HEK293T (cell line): ENCODE measurements at regions not wholly inside any gene's neighbourhood (a gene's known extent, or its start where the extent isn't known, plus 50 kb on each side); places are given as distances from the start of the nearest gene placed in this dataset.

Source experiments
- CTCF ChIA-PET: fragments of 350-600 bp; formaldehyde crosslinking; extraction: SDS; loops from one replicate; lab custom pipeline; 2021; ENCODE audit warnings: antibody characterized with exemption, inconsistent platforms; lab: Yijun Ruan, JAX
- POLR2A ChIA-PET: fragments of 350-600 bp; formaldehyde crosslinking; extraction: SDS; loops from one replicate; lab custom pipeline; 2020; ENCODE audit warnings: antibody characterized with exemption, inconsistent platforms; lab: Yijun Ruan, JAX
- DNase-seq: peaks from one replicate; pipeline ENCODE4 v3.0.0; 2012; ENCODE audit warnings: mixed read lengths; ENCODE audit errors: extremely low spot score
- ARNT ChIP-seq: fragments of 450-650 bp; IDR thresholded peaks from 2 replicates; pipeline ENCODE4 v1.6.1; 2017; ENCODE audit warnings: mild to moderate bottlenecking
- BHLHE40 ChIP-seq: fragments of 450-650 bp; IDR thresholded peaks from 2 replicates; pipeline ENCODE4 v1.6.1; 2016; ENCODE audit warnings: mild to moderate bottlenecking, moderate library complexity, borderline replicate concordance
- CTBP1 ChIP-seq: fragments of 450-650 bp; IDR thresholded peaks from 2 replicates; pipeline ENCODE4 v1.6.1; 2016; ENCODE audit warnings: borderline replicate concordance
- ELF4 ChIP-seq: fragments of 450-650 bp; IDR thresholded peaks from 2 replicates; pipeline ENCODE4 v1.6.1; 2017; ENCODE audit warnings: antibody characterized with exemption
- FOXA1 ChIP-seq: fragments of 450-650 bp; IDR thresholded peaks from 2 replicates; pipeline ENCODE4 v1.6.1; 2016; ENCODE audit warnings: mild to moderate bottlenecking
- FOXK2 ChIP-seq: fragments of 450-650 bp; IDR thresholded peaks from 2 replicates; pipeline ENCODE4 v1.6.1; 2016; ENCODE audit warnings: mild to moderate bottlenecking
- FOXM1 ChIP-seq: fragments of 450-650 bp; IDR thresholded peaks from 2 replicates; pipeline ENCODE4 v1.6.1; 2017; ENCODE audit warnings: mild to moderate bottlenecking, borderline replicate concordance
- HDGF ChIP-seq: fragments of 450-650 bp; IDR thresholded peaks from 2 replicates; pipeline ENCODE4 v1.6.1; 2017; ENCODE audit warnings: antibody characterized with exemption, borderline replicate concordance
- L3MBTL2 ChIP-seq: fragments of 450-650 bp; conservative IDR thresholded peaks from 2 replicates; pipeline ENCODE4 v1.6.1; 2016; ENCODE audit warnings: mild to moderate bottlenecking
- LEF1 ChIP-seq: fragments of 450-650 bp; IDR thresholded peaks from 2 replicates; pipeline ENCODE4 v1.6.1; 2017; ENCODE audit warnings: mild to moderate bottlenecking, borderline replicate concordance
- NFRKB ChIP-seq: fragments of 450-650 bp; IDR thresholded peaks from 2 replicates; pipeline ENCODE4 v1.6.1; 2016; ENCODE audit warnings: mild to moderate bottlenecking, moderate library complexity
- PKNOX1 ChIP-seq: fragments of 450-650 bp; IDR thresholded peaks from 2 replicates; pipeline ENCODE4 v1.6.1; 2016
- SP1 ChIP-seq: fragments of 450-650 bp; IDR thresholded peaks from 2 replicates; pipeline ENCODE4 v1.6.1; 2017
- SUZ12 ChIP-seq: fragments of 450-650 bp; IDR thresholded peaks from 2 replicates; pipeline ENCODE4 v1.6.1; 2016; ENCODE audit warnings: mild to moderate bottlenecking
- TARDBP ChIP-seq: fragments of 450-650 bp; IDR thresholded peaks from 2 replicates; pipeline ENCODE4 v1.6.1; 2016
- ZNF384 ChIP-seq: fragments of 450-650 bp; IDR thresholded peaks from 2 replicates; pipeline ENCODE4 v1.6.1; 2016

DNA sequence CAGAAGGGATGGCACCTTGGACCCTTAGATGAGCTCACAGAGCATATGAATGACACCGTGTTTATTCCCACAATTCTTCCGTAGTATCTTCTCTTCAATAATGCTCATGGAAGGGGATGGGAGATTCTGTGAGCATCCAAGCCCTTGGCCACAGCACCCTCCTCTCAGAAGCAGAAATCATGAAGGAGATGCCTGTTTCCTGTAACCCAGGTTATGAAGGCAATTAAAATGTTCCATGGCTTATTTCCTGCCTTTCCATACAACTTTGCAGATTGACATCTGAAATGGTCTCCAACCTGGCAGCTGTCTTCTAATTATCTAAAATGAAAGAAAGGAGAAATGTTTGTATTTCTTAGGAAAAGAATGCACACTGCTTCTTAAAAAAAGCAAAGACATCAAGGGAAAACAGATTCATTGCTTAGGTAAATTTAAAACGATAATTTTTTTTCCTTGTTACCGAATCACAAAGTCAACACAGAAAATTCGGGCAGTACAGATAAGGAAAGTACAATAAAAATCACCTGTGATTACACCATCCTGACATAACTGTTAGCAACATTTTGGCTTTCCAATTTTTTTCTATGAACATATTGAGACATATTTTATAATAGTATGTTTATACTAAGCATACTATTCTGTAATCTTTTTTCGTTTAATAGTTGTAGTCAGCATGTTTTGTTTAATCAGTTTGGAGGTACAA is 128.5 kb downstream of the SQOR start:
- CTCF ChIA-PET = no interaction called here
- no peak for TF ChIP-seq FOXM1
- TF ChIP-seq SUZ12 = no peak
- DNase-seq = no peak
- POLR2A ChIA-PET = no interaction called here

DNA sequence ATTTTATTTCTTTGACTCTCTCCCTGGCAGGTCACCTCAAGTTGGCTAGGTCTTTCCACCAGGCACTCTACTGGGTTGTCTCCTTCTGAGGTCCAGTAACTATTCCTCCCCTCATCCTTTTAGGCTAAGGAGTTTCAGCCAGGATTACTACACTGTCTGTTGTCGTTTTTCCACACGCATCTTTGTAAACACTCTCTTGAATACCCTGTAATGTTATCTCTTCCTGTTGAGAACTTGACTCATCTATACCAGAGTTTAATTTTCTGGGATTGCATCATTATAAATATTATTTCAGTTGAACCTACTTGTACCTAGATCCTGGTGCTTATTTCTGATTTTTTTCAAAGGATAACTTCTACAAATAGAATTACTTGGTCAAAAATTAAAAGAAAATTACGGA is 138.3 kb downstream of the SQOR start:
- ChIA-PET CTCF (no interaction called here), POLR2A (no interaction called here)
- no peak for DNase-seq
- TF ChIP-seq TARDBP (no peak), L3MBTL2 (no peak), SUZ12 (no peak), CTBP1 (no peak), NFRKB (no peak), LEF1 (no peak), ZNF384 (no peak), ARNT (no peak)

DNA sequence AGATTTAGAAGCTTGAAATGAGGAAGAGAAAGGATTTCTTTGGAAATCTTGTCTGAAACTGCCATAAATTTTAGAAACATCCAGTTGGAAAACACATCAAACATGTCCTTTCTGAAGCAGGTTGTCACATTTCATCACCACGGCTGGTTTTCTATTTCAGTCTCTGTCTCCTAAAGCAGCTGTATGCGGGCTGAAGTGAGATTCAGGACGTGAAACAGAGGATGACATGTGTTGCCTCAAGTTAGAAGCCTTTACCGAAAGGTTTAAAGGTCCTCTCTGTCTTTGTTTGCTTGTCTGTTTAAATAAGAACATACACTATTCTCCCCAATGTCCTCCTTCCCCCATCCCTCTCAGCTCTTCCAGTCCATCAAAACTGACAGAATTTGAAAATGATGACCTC is 141.9 kb downstream of the SQOR start:
- ChIA-PET CTCF (no interaction called here), POLR2A (no interaction called here)
- no peak for DNase-seq
- TF ChIP-seq FOXA1 (no peak), LEF1 (no peak), FOXM1 (no peak), TARDBP (no peak), CTBP1 (no peak), FOXK2 (no peak), PKNOX1 (no peak), BHLHE40 (no peak)

DNA sequence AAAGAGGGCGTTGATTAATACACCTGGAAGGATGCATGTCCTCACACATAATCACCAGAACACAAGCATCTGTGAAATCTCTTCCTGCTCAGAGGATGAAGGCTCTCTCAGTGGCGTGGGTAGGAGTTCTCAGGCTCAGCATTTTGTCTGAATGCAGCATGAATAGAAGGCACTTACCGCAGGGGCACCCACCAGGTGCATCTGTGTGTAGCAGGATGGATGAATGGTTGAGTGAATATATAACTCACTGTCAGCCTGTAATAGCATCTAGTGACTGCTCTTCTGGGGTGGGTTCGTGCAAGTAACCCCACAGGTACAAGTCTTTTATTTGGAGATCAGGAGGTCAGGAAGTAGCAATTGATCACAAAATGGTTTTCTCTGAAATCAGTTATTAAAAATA is 143.0 kb downstream of the SQOR start:
- ChIA-PET POLR2A (no interaction called here), CTCF (no interaction called here)
- DNase-seq = no peak
- TF ChIP-seq ZNF384 (no peak), LEF1 (no peak), HDGF (no peak), NFRKB (no peak), FOXM1 (no peak), CTBP1 (no peak), FOXK2 (no peak), SP1 (no peak), BHLHE40 (no peak), ELF4 (no peak), ARNT (no peak), L3MBTL2 (no peak), SUZ12 (no peak), PKNOX1 (no peak)

DNA sequence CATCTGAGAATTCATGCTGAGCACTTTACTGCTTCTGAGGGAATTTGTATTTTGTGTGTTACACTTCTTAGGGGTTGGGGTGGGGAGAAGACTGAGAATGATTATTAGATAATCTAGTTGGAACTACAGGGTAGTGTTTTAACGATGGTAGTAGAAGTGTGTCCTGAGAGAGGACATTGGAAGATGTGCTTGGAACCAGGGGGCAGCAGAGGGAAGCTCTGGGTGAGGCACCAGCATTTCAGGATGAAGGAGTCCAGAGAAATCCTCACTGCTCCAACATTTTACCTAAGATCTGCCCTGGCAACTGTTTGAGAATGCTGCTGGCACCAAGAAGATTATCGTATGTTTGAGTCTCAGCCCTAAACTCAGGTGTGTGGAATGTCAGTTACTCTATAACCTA is 145.5 kb downstream of the SQOR start:
- TF ChIP-seq ZNF384 = no peak
- TF ChIP-seq PKNOX1 = no peak
- no peak for TF ChIP-seq FOXA1
- TF ChIP-seq LEF1 = no peak
- no peak for TF ChIP-seq L3MBTL2
- no peak for TF ChIP-seq SP1
- TF ChIP-seq NFRKB = no peak
- TF ChIP-seq BHLHE40 = no peak
- no peak for TF ChIP-seq HDGF
- TF ChIP-seq FOXM1 = no peak
- TF ChIP-seq TARDBP = no peak
- no peak for TF ChIP-seq SUZ12
- ChIA-PET CTCF (interaction anchor here (1.0 kb wide), 1 partner anchor 10 kb away, joined by 3 read pairs; no protein-coding TSS in a partner anchor), POLR2A (no interaction called here)
- DNase-seq = no peak

DNA sequence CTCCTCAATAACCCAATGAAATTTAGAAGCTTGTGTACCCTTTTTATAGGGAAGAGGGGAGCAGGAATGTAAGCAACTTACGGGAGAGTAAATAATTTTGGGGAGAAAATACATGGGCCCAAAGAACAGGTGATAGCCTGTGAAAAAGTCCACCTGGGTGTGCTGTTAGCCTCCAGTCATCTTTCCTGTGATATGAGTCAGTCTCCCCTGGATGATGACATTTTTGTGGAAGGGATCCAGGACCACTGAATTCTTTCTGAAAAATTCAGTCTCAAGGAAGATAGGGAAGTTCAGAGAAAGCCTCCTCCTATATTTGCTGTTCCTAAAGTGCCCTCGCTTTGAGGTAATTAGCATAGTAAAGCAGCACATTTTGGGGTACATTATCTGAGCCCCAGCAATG is 149.8 kb downstream of the SQOR start:
- ChIA-PET CTCF (no interaction called here), POLR2A (no interaction called here)
- TF ChIP-seq FOXA1 (no peak), ZNF384 (no peak), SP1 (no peak), NFRKB (no peak), SUZ12 (no peak), LEF1 (no peak), ELF4 (no peak)
- no peak for DNase-seq

DNA sequence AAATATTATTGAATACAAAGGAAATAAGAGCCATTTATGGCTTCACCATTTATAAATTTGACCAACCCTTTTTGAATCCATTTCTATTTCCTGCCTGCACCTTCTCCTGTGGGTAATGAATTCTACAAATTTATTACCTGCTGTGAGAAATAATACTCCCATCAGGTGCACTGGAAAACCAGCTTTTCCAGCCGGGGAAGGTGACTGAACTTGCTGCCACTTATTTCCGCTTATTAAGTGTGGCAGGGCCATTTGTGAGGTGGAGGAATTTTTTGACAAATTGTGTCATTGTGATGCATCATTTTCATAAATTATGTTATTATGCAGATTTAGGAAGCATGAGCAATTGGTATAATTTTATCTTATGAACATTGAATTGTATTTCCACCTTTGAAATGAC is 151.1 kb downstream of the SQOR start:
- ChIA-PET POLR2A (no interaction called here), CTCF (no interaction called here)
- DNase-seq = no peak
- no peak for TF ChIP-seq SP1
- TF ChIP-seq PKNOX1 = no peak
- no peak for TF ChIP-seq FOXA1
- TF ChIP-seq FOXK2 = no peak
- no peak for TF ChIP-seq LEF1
- no peak for TF ChIP-seq FOXM1
